ENCODE measurements at regions not wholly inside any gene's neighbourhood (a gene's known extent, or its start where the extent isn't known, plus 50 kb on each side); places are given as distances from the start of the nearest gene placed in this dataset.

GRCh38 chr9:12305211-12305610, 388.0 kb upstream of the TYRP1 start:
- TF ChIP-seq CTCF (IDR thresholded peaks at IDR 0.05; ENCODE audit: poor library complexity) = no peak
- no peak for TF ChIP-seq EZH2 (IDR thresholded peaks at IDR 0.05; ENCODE audit: borderline replicate concordance)

All from hepatocyte (in vitro differentiated cells).